Lung (tissue), 11 donors: ENCODE measurements at regions not wholly inside any gene's neighbourhood (a gene's known extent, or its start where the extent isn't known, plus 50 kb on each side); places are given as distances from the start of the nearest gene placed in this dataset.
"Not testable (repeated sequence)": the region's sequence is repeated elsewhere in the genome, so short reads cannot be mapped to it uniquely, and the experiment has no call there.

Experiments
- ATAC-seq: fragments of 200-7000 bp; cut with Tn5 transposase; one replicate; pipeline ENCODE4 v1.9.1; 2020; ENCODE audit warnings: moderate number of reproducible peaks; ENCODE audit not compliant: insufficient read depth, low FRiP score
- DNase-seq, 3 donors: peaks; one replicate each; pipeline ENCODE4 v3.0.0-alpha.2; 2013 to 2017
- H3K27ac ChIP-seq, 2 donors: one replicate each; pipeline ENCODE4 v1.5.1; 2013; ENCODE audit warnings: mild to moderate bottlenecking in 2 of 2, moderate library complexity in 2 of 2, control low read depth in 1 of 2, inconsistent platforms in 1 of 2, low read depth in 1 of 2, low read length in 1 of 2
- H3K27me3 ChIP-seq, 3 donors: one replicate each; pipeline ENCODE4 v1.5.1; 2013; ENCODE audit warnings: low read length in 2 of 3; ENCODE audit not compliant: control insufficient read depth in 3 of 3, insufficient read depth in 3 of 3
- H3K36me3 ChIP-seq, 4 donors: one replicate each; pipeline ENCODE4 v1.5.1; 2013; ENCODE audit warnings: low read length in 4 of 4, mild to moderate bottlenecking in 1 of 4, moderate library complexity in 1 of 4; ENCODE audit not compliant: control insufficient read depth in 4 of 4, insufficient read depth in 4 of 4
- H3K4me1 ChIP-seq, 5 donors: one replicate each; pipeline ENCODE4 v1.5.1; 2013; ENCODE audit warnings: low read length in 5 of 5, mild to moderate bottlenecking in 2 of 5, moderate library complexity in 1 of 5; ENCODE audit not compliant: control insufficient read depth in 5 of 5, insufficient read depth in 5 of 5
- H3K4me3 ChIP-seq: one replicate; pipeline ENCODE4 v1.5.1; 2013; ENCODE audit warnings: mild to moderate bottlenecking, control low read depth, moderate library complexity
- H3K9ac ChIP-seq, 2 donors: one replicate each; pipeline ENCODE4 v1.5.1; 2013; ENCODE audit warnings: low read length in 2 of 2, control low read depth in 1 of 2; ENCODE audit not compliant: insufficient read depth in 1 of 2
- H3K9me3 ChIP-seq, 4 donors: one replicate each; pipeline ENCODE4 v1.5.1; 2013; ENCODE audit warnings: low read length in 3 of 4, mild to moderate bottlenecking in 1 of 4, moderate library complexity in 1 of 4; ENCODE audit not compliant: control insufficient read depth in 4 of 4, insufficient read depth in 3 of 4
- WGBS, 2 donors: extraction: QIAGEN DNeasy Blood & Tissue Kit; methylation state at CpG; one replicate each; pipeline ENCODE4 v1.1.7; 2013; 5-methylcytosine and 5-hydroxymethylcytosine counted together
- TF ChIP-seq, protein P1 (sequence below): IDR thresholded peaks from 2 replicates; pipeline ENCODE4 v1.5.1; 2012; ENCODE audit warnings: mild to moderate bottlenecking; ENCODE audit errors: control extremely low read depth, extremely low read depth
- donor health status: control.
- donor health status: control.
- donor health status: Bipolar disorder and iron deficiency.
- donor health status: healthy.
- donor health status: DM: yes; HTN: yes; CAD: no.

DNA sequence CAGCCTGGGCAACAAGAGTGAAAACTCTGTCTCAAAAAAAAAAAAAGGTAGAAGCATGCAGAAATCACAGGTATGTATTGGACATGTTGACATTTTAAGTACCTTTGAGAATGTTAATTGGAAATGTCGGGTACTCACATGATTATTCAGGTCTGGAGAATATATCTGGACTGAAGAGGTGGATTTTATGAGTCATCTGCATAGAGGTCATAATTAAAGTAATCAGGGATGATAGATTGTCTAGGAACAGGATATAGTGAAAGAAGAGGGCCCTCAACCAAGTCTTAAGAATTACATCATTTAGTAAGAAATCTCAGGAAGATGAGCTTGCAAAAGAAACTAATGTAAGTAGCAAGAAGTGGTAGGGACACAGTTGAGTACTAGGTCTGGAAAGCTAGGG is 212.5 kb downstream of the UTRN start:
- ATAC-seq, result no peak
- TF ChIP-seq, protein P1, sequence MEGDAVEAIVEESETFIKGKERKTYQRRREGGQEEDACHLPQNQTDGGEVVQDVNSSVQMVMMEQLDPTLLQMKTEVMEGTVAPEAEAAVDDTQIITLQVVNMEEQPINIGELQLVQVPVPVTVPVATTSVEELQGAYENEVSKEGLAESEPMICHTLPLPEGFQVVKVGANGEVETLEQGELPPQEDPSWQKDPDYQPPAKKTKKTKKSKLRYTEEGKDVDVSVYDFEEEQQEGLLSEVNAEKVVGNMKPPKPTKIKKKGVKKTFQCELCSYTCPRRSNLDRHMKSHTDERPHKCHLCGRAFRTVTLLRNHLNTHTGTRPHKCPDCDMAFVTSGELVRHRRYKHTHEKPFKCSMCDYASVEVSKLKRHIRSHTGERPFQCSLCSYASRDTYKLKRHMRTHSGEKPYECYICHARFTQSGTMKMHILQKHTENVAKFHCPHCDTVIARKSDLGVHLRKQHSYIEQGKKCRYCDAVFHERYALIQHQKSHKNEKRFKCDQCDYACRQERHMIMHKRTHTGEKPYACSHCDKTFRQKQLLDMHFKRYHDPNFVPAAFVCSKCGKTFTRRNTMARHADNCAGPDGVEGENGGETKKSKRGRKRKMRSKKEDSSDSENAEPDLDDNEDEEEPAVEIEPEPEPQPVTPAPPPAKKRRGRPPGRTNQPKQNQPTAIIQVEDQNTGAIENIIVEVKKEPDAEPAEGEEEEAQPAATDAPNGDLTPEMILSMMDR, result no peak
- Histone ChIP-seq H3K4me3 (no peak overlapping the region), H3K27ac (no peak overlapping the region), H3K4me1 (peaks cover 0 to 2% (median 0%) of the 10 kb centered on the region in 5 donors), H3K9me3 (no peaks in the 10 kb centered on the region), H3K9ac (no peak overlapping the region), H3K27me3 (no peaks in the 10 kb centered on the region), H3K36me3 (peaks cover 10 to 22% (median 14%) of the 10 kb centered on the region in 4 donors)
- 75 to 93% methylated on average over 1 of the region's 1 CpG for WGBS, 2 donors
- no peak for DNase-seq

DNA sequence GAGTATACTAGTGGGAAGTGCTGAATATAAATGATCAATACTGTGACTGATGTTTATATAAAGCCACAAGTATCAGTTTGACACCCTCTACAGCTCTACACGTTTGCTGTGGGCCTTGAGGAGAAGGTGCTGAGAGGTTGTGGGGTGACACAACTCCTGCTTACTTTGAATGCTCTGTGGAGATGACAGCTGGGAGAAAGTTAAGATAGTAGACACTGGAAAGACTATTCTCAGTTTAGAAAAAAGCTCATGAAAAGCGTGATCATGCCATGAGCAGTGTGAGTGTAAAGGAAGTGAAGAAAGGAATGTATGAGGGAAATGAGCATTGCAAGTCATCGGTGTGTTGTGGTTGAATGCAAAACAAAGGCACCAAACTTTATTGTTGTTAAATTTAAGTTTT is 215.8 kb downstream of the UTRN start:
- 22 to 46% methylated on average over 3 of the region's 3 CpGs for WGBS, 2 donors
- DNase-seq (no peak), ATAC-seq (no peak)
- TF ChIP-seq, protein P1, result no peak
- peaks cover 0 to 7% (median 1%) of the 10 kb centered on the region in 4 donors for H3K9me3 ChIP-seq
- no peak overlapping the region for H3K27ac ChIP-seq
- H3K36me3 ChIP-seq, result peaks cover 3 to 18% (median 10%) of the 10 kb centered on the region in 4 donors
- H3K4me3 ChIP-seq, result no peak overlapping the region
- H3K27me3 ChIP-seq, result no peaks in the 10 kb centered on the region
- H3K4me1 ChIP-seq, result peaks cover 0 to 2% (median 0%) of the 10 kb centered on the region in 5 donors
- H3K9ac ChIP-seq, result no peak overlapping the region

DNA sequence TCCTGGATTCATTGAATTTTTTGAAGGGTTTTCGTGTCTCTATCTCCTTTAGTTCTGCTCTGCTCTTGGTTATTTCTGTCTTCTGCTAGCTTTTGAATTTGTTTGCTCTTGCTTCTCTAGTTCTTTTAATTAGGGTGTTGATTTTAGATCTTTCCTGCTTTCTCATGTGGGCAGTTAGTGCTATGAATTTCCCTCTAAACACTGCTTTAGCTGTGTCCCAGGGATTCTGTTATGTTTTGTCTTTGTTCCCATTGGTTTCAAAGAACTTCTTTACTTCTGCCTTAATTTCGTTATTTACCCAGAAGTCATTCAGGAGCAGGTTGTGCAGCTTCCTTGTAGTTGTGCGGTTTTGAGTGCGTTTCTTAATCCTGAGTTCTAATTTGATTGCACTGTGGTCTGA is 220.1 kb downstream of the UTRN start:
- not testable (repeated sequence) for ATAC-seq, H3K36me3 ChIP-seq, DNase-seq

DNA sequence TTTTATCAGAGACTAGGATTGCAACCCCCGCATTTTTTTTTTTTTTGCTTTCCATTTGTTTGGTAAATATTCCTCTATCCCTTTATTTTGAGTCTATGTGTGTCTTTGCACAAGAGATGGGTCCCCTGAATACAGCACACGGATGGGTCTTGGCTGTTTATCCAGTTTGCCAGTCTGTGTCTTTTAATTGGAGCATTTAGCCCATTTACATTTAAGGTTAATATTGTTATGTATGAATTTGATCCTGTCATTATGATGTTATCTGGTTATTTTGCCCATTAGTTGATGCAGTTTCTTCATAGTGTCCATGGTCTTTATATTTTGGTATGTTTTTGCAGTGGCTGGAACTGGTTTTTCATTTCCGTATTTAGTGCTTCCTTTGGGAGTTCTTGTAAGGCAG is 220.9 kb downstream of the UTRN start:
- H3K36me3 ChIP-seq, H3K9me3 ChIP-seq, H3K9ac ChIP-seq, H3K27ac ChIP-seq, ATAC-seq, H3K4me3 ChIP-seq, H3K4me1 ChIP-seq, DNase-seq, H3K27me3 ChIP-seq: not testable (repeated sequence)
- WGBS, 2 donors, result 95 to 99% methylated on average over 3 of the region's 3 CpGs

More for the DNA sequence above, 220.1 kb downstream of the UTRN start:
- H3K27ac ChIP-seq, H3K4me3 ChIP-seq, H3K9ac ChIP-seq, H3K9me3 ChIP-seq, H3K4me1 ChIP-seq, H3K27me3 ChIP-seq: not testable (repeated sequence)
- WGBS, 2 donors, result 97 to 99% methylated on average over 4 of the region's 4 CpGs

DNA sequence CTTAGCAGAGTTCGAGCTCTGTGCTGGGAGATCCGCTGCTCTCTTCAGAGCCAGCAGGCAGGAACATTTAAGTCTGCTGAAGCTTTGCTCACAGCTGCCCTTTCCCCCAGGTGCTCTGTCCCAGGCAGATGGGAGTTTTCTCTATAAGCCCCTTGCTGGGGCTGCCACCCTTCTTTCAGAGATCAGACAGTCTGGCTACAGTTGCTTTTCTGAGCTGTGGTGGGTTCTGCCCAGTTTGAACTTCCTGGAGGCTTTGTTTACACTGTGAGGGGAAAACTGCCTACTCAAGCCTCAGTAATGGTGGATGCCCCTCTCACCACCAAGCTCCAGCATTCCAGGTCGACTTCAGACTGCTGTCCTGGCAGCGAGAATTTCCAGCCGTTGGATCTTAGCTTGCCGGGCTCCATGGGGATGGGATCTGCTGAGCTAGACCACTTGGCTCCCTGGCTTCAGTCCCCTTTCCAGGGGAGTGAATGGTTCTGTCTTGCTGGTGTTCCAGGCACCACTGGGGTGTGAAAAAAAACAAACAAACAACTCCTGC is 222.7 kb downstream of the UTRN start:
- H3K9me3 ChIP-seq, H3K27me3 ChIP-seq, H3K27ac ChIP-seq, DNase-seq, ATAC-seq, H3K4me3 ChIP-seq, H3K9ac ChIP-seq, H3K36me3 ChIP-seq, H3K4me1 ChIP-seq: not testable (repeated sequence)
- WGBS, 2 donors, result 91 to 96% methylated on average over 6 of the region's 6 CpGs
